ENCODE measurements at regions not wholly inside any gene's neighbourhood (a gene's known extent, or its start where the extent isn't known, plus 50 kb on each side); places are given as distances from the start of the nearest gene placed in this dataset.
"Not testable (repeated sequence)": the region's sequence is repeated elsewhere in the genome, so short reads cannot be mapped to it uniquely, and the experiment has no call there.

DNA sequence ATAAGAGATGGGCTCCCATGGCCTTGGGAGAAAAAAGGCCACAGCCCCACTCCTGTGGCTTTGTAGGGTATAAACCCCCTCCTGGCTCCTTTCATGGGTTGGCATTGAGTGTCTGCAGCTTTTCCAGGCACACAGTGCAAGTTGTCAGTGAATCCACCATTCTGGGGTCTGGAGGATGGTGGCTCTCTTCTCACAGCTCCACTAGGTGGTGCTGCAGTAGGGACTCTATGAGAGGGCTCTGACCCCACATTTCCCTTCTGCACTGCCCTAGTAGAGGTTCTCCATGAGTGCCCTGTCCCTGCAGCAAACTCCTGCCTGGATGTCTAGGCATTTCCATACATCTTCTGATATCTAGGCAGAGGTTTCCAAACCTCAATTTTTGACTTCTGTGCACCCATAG is 136.5 kb upstream of the FRG2C start:
- H2BK5ac ChIP-seq (ENCODE audit: low read depth, low read length, poor library complexity, severe bottlenecking); H3K56ac ChIP-seq (ENCODE audit: extremely low read depth, insufficient read depth, low read length); H2AK5ac ChIP-seq (ENCODE audit: low read depth, low read length); intact Hi-C loops (cut with micrococcal nuclease); H4K8ac ChIP-seq (ENCODE audit: low read depth in 2 of 2, low read length in 2 of 2); H3K9me3 ChIP-seq (ENCODE audit: control insufficient read depth, insufficient read depth, low read length); BruUV-seq (replicated peaks); H3K27ac ChIP-seq (ENCODE audit: insufficient read depth, low read length); POLR2A ChIA-PET (ENCODE audit: unreplicated experiment); H3K14ac ChIP-seq (replicated peaks; ENCODE audit: low read depth, low read length); H4K20me1 ChIP-seq (ENCODE audit: insufficient read depth, low read length); H3K4me3 ChIP-seq (ENCODE audit: insufficient read depth, low read depth, low read length); DNase-seq; H3K27me3 ChIP-seq (ENCODE audit: control insufficient read depth, insufficient read depth, low read length); H3K4ac ChIP-seq (ENCODE audit: low read depth, low read length); H2BK20ac ChIP-seq (ENCODE audit: low read depth, low read length); H3K23ac ChIP-seq (ENCODE audit: low read depth, low read length); H3K36me3 ChIP-seq (ENCODE audit: control insufficient read depth, insufficient read depth, low read length); H4K91ac ChIP-seq (ENCODE audit: insufficient read depth, low read depth, low read length); dilution Hi-C loops (cut with HindIII; ENCODE audit: low sequenced_read_pairs, unreplicated experiment); H3K9me1 ChIP-seq (ENCODE audit: insufficient read depth, low read length); in situ Hi-C loops (cut with MboI; ENCODE audit: low sequenced_read_pairs); H3K9ac ChIP-seq (ENCODE audit: low read depth, low read length); H3K79me1 ChIP-seq (ENCODE audit: low read depth in 1 of 2, low read length in 2 of 2); H2BK120ac ChIP-seq (ENCODE audit: low read depth, low read length); H3K4me2 ChIP-seq (ENCODE audit: low read depth, low read length); H3K18ac ChIP-seq (ENCODE audit: low read depth, low read length); H2BK15ac ChIP-seq (ENCODE audit: low read depth, low read length); H4K5ac ChIP-seq (ENCODE audit: low read depth, low read length); ATAC-seq (ENCODE audit: low read depth); CTCF ChIA-PET; H2AK9ac ChIP-seq (replicated peaks; ENCODE audit: low read depth, low read length, poor library complexity); H3K4me1 ChIP-seq (ENCODE audit: control insufficient read depth, insufficient read depth, low read length); H2AFZ ChIP-seq (replicated peaks; ENCODE audit: low read length, poor library complexity): not testable (repeated sequence)

Measured in IMR-90 (cell line).